HG02981 (cell line): ENCODE measurements at regions not wholly inside any gene's neighbourhood (a gene's known extent, or its start where the extent isn't known, plus 50 kb on each side); places are given as distances from the start of the nearest gene placed in this dataset.
"Not testable (repeated sequence)": the region's sequence is repeated elsewhere in the genome, so short reads cannot be mapped to it uniquely, and the experiment has no call there.

ENCODE experiments used
- ATAC-seq: cut with Tn5 transposase; IDR thresholded peaks from one replicate; pipeline ENCODE4 v1.9.1; 2021; ENCODE audit warnings: mild to moderate bottlenecking, moderate library complexity; ENCODE audit not compliant: unreplicated experiment

DNA sequence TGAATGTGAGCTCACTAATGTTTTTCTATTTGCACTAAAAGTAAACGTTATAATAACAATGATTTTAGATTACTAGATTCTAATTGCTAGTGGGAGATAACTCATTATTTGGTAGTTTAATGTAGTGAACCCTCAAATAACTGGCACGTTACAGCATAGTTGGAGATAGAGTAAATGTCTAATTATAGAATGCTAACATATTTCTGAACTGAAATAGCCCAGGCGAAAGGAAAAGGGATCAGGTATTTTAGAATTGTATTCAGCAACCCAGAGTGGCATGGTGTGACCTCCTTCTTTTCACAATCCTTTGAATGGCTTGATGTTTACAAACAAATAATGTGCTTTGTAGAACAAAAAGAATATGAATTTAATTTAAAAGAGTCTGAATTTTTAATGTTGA, 1221.2 kb downstream of the CDH8 start:
- ATAC-seq: no peak

DNA sequence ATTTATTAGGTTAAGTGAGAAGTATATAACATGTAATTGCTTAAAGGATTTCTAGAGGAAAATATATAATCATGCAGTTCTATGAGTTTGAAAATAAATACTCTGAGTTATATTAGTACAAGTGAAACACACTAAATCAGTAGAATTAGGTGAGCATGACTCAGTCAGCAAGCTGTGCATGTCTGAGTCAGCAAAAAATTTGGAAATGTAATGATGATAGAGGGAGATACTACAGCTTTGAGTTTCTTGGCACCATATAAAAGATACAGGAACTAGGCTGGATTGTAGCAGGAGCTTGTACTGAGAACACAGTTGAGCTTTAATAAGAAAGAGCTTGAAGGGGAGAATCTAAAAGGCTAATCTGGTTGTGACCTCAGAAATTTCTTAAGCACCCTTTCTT, 1224.6 kb downstream of the CDH8 start:
- no peak for ATAC-seq

- no peak for ATAC-seq
Measured at GRCh38 chr16:60811051-60811608, 1225.1 kb downstream of the CDH8 start.

GRCh38 chr16:60810250-60810649, 1226.0 kb downstream of the CDH8 start:
- no peak for ATAC-seq

- no peak for ATAC-seq
Measured at GRCh38 chr16:60792437-60792836, 1243.8 kb downstream of the CDH8 start.

DNA sequence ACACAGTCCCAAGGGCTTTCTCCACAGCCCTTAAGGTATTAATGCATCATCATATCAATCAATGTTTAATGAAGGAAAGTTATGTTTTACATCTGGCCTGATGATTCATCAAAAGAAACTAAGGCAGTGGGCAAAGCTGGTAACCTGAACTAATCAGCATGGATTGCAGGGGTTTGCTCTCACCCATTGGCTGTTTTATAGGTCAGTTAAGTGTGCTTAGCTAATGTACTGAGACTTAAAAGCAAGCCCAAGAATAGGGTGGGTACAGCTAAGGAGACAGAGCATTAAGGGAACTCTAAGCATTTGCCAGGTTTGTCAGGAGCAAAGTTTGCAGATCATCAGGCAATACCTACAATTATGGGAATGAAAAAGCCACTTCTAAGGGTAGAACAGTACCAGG, 1247.6 kb downstream of the CDH8 start:
- no peak for ATAC-seq

DNA sequence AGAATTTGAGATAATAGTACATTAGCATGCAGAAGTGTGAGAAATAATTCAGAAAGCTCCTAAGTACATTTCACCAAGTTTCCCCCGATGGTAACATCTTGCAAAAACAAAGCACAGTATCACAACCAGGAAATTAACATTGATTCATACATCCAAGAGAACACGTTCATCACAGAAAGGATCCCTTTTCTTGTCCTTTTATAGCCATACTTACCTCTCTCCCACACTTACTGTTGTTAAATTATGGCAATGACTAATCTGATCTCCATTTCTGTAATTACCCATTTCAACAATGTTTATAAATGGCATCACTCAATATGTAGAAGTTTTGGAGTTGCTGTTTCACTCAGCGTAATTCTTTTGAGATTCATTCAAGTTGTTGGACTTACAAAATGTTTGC, 1260.0 kb downstream of the CDH8 start:
- no peak for ATAC-seq

- no peak for ATAC-seq
Measured at GRCh38 chr16:60771138-60771537, 1265.1 kb downstream of the CDH8 start.

- ATAC-seq: not testable (repeated sequence)
Measured at GRCh38 chr16:60770384-60770783, 1265.9 kb downstream of the CDH8 start.

GRCh38 chr16:60763869-60764268, 1272.4 kb downstream of the CDH8 start:
- ATAC-seq: no peak

DNA sequence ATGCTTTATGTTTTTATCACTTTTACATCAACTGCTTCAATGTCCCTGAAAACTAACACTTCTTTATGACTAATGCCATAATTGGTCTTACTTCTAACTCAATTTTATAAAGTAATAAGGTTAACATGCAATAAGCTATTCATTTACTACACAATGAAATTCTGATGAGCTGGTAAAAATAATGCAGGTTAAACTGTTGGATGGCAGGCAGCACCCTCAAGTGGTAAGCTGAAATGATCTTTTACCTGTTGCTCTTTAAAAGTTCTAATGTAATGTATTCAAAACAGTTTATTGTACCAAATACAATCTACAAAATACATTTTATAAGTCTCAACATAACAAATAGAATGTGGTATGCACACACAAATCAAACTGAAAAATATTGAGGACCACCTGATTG, 1280.3 kb downstream of the CDH8 start:
- no peak for ATAC-seq

GRCh38 chr16:60748366-60748765, 1287.9 kb downstream of the CDH8 start:
- ATAC-seq: no peak

DNA sequence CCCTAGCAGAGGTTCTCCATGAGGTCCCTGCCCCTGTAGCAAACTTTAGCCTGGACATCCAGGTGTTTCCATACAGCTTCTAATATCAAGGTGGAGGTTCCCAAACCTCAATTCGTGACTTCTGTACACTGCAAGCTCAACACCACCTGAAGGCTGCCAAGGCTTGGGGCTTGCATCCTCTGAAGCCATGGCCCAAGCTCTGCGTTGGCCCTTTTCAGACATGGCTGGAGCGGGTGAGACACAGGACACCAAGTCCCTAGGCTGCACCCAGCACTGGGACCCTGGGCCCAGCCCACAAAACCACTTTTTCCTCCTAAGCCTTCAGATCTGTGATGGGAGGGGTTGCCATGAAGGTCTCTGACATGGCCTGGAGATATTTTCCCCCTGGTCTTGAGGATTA, 1292.0 kb downstream of the CDH8 start:
- ATAC-seq: no peak

DNA sequence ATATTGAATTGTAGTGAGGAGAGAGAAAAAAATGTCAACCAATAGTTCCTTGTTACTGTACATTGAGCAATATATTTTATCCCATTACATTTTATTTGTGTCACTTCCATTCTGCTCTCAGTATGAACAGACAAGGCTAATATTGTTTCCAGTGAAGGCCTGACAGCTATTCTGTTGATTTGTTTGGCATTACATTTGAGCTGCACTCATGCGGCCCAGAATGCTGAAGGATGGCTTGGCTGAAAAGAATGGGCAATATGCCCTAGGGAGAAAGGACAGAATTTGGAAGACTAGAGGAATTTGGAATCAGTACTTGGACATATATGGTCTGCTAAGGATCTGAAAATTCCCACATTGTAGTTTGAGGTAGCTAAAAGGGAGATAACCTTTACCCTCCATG, 1294.4 kb downstream of the CDH8 start:
- no peak for ATAC-seq

DNA sequence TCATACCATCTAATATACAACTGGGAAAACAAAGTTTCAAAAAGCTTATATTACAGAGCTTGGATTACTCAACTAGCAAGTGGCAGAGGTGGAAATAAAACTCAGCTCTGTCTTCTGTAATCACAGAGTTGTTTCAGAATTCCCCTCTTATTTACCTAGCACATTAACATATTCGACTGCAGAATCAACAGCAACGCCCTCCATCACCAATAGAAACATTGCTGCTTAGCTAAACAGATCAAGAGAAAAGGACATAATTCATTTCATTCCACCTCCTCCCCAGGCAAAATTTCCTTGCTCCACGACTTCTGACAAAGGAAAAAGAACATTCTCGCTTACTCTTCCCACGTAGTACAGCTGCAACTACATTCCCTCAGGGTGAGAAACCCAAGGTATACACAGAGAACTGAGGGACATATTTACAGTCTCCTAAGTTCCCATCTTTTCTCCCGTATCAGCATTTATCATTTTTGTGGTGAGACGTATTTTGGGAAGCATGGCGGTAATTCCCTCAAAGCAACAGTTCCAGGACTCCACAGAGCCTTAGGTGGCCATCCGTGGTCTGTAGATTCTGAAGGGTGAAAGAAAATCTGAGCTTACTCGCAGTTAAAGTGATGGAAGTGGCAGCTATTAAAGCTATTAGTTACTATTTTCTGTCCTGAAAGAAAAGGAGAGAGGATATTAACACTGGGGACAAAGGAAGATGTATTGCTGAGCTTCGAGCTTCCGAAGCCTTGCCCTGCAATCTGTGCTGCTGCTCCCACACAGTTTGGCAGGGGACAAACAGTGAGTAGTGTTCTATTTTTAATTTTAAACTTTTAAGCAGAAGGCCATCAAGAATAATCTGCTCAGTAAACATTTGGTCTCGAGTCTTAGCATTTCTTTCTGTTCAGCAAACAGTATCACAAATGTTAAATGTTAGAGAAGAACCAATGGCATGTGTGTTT, 1296.2 kb downstream of the CDH8 start:
- no peak for ATAC-seq

DNA sequence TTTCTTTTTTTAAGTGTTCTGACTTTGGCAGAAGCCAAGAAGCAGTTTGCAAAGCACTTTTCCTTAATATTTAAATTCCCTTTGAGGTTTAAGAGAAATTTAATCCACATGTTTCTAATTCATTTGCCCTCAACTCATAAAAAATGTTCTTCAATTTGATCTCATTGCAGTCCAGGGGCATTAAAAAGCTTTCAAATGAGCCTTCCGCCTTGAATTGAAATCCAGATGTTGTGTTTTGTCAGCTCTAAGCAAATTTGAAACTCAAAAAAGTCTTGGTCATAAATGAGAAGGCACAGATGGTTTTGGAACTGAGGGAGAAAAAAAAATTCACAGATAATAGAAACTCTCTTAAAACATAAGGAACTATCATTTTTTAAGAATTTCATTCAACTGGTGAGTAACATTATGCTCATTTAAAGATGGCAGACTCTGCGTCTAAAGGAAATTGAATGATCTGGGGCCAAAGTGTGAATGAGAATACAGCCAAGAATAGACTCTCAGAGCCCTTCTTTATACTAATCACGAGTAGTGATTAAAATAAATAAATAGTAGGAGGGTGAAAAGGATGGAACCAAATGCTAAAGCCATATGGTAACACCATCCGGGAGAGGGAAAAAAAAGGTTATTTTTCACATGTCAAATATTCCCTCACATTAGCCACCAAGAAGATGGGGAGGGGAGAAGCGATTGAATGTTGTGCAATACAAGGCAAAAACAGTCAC, 1304.7 kb downstream of the CDH8 start:
- ATAC-seq: no peak

DNA sequence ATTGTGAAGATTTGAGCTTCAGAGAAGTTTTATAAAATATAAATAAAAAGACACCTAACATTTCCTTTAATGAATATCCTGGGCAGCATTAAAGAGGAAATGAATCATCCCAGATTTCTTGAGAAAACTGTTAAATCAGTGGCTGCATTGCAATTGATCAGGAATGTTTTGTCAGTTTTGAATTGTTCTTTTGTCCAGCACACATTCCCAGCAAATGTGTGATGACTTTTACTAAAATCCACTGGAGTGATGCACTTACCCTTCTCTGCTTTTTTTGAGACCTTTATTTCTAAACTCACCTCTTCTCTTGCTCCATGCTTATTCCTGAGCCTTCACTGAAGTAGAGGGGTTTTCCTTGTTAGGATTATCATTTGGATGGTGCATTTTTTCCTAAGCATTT, 1307.2 kb downstream of the CDH8 start:
- no peak for ATAC-seq

DNA sequence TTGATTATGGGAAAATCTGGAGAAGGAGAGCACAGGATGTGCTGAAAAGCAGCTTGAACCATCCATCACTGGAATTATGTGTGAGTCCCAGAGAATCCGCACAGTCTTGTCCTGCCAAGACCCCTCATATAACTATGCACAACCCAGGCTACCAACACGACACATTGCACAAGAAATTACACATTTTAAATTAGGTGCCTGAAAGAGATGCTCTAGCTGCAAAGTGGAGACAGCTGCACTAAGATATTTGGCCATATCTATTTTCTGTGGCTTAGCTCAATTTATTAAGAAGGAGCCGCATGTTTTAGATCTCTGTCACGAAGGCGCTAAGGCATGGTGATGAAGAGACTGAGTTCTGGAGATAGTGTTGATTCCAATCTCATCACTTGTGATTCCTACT, 1308.4 kb downstream of the CDH8 start:
- no peak for ATAC-seq

GRCh38 chr16:60720060-60720459, 1316.2 kb downstream of the CDH8 start:
- ATAC-seq: no peak

DNA sequence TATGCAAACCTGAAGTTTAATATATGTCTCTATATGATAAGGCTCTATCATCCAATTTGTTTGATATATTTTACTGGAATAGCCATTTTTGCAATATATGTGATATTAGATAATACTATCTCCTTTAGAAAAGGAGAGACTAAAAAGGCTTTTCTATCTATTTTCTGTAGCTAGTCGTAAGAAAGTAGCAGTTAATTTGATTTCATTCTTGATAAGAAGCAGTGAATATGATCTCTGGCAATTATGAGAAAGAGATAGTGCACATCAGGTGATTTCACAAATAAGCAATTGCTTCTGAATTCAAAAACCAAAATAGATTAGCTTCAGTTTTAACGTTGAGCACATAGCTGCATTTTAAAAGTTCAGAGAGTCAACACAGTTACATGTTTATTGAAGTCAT, 1318.4 kb downstream of the CDH8 start:
- ATAC-seq: no peak

DNA sequence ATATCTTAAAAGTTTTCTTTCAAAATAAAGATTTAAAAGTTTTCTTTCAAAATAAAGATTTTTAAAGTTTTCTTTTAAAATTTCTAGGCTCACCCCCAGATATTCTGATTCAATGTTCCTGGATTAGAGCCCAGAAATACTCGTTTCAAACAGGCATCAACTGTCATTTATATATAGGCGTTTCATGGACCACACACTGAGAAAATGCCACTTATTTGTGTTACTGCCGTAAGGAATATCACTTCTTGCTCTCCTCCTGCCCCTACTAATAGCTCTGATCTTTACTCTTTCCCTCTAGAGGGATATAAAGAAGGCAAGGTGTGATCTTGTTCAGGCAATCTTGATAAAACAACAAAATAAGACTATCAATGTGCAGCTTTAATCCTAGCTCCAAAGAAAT, 1324.1 kb downstream of the CDH8 start:
- no peak for ATAC-seq

DNA sequence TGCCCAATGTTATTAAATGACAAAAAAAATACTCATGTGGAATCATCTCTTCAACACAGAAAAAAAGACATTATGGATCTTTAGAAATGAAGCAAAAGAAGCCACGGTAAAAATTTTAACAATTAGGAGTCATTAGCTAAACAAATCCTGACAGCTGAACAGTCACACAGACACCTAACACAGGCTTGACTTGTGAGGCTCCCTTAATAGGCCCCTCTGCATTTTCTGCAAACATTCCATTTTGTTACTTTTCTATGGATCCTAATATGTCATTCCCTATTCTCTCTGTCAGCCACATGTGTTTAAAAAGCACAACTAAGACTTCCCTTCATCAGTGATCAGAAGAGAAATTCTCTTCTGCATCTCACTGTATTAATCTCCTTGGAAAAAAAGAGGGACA, 1331.5 kb downstream of the CDH8 start:
- no peak for ATAC-seq
